ENCODE measurements at regions not wholly inside any gene's neighbourhood (a gene's known extent, or its start where the extent isn't known, plus 50 kb on each side); places are given as distances from the start of the nearest gene placed in this dataset.
"Not testable (repeated sequence)": the region's sequence is repeated elsewhere in the genome, so short reads cannot be mapped to it uniquely, and the experiment has no call there.

DNA sequence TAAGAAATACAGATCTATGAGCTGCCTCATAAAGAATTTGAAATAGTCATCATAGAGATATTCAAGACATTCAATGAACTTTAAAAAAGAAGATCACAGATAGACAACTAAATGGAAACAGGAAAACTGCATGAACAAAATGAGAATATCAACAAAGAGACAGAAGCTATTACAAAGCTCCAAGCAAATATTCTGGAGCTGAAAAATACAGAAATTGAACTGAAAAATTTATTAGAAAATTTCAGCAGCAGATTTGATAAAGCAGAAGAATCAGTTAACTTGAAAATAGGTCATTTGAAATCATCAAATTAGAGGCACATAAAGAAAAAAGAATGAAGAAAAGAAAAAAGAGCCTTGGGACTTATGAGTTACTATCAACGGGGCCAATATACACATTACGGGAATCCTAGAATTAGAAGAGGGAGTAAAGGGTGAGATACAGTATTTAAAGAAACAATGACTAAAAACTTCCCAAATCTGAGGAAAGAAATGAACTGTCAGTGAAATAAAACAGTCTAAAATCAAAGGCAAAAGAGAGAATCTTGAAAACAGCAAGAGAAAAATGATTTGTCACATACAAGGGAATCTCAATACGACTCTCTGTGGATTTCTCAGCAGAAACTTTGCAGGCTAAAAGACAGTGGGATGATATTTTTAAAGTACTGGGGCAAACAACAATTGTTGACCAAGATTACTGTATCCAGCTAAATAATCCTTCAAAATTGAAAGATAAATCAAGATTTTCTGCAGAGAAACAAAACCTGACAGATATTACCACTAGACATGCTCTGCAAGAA lies 641.6 kb downstream of the ANKRD50 start:
- no peak for DNase-seq (ENCODE audit: low spot score)
- Mint-ChIP-seq H3K27me3 (ENCODE audit: low read depth) (no peaks in the 10 kb centered on the region), H3K4me3 (no peak overlapping the region), H3K9me3 (peaks cover 63% of the 10 kb centered on the region), H3K4me1 (no peaks in the 10 kb centered on the region), H3K27ac (no peak overlapping the region), H3K36me3 (peaks cover 42% of the 10 kb centered on the region)
- ChIA-PET POLR2A (no interaction called here), CTCF (no interaction called here)
- ATAC-seq, result no peak
- TF ChIP-seq, protein P1, sequence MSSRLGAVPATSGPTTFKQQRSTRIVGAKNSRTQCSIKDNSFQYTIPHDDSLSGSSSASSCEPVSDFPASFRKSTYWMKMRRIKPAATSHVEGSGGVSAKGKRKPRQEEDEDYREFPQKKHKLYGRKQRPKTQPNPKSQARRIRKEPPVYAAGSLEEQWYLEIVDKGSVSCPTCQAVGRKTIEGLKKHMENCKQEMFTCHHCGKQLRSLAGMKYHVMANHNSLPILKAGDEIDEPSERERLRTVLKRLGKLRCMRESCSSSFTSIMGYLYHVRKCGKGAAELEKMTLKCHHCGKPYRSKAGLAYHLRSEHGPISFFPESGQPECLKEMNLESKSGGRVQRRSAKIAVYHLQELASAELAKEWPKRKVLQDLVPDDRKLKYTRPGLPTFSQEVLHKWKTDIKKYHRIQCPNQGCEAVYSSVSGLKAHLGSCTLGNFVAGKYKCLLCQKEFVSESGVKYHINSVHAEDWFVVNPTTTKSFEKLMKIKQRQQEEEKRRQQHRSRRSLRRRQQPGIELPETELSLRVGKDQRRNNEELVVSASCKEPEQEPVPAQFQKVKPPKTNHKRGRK (CRISPR knock-in tag; IDR thresholded peaks at IDR 0.05; ENCODE audit: borderline replicate concordance), result no peak
- TF ChIP-seq ZBTB21 (CRISPR knock-in tag; IDR thresholded peaks at IDR 0.05; ENCODE audit: borderline replicate concordance), result no peak
- TF ChIP-seq, protein P2, sequence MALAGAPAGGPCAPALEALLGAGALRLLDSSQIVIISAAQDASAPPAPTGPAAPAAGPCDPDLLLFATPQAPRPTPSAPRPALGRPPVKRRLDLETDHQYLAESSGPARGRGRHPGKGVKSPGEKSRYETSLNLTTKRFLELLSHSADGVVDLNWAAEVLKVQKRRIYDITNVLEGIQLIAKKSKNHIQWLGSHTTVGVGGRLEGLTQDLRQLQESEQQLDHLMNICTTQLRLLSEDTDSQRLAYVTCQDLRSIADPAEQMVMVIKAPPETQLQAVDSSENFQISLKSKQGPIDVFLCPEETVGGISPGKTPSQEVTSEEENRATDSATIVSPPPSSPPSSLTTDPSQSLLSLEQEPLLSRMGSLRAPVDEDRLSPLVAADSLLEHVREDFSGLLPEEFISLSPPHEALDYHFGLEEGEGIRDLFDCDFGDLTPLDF (CRISPR knock-in tag; IDR thresholded peaks at IDR 0.05), result no peak
- TF ChIP-seq, protein P3, sequence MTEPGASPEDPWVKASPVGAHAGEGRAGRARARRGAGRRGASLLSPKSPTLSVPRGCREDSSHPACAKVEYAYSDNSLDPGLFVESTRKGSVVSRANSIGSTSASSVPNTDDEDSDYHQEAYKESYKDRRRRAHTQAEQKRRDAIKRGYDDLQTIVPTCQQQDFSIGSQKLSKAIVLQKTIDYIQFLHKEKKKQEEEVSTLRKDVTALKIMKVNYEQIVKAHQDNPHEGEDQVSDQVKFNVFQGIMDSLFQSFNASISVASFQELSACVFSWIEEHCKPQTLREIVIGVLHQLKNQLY (CRISPR knock-in tag; IDR thresholded peaks at IDR 0.05), result no peak
- TF ChIP-seq GTF2I (CRISPR knock-in tag; conservative IDR thresholded peaks at IDR 0.05), result no peak
- TF ChIP-seq MYBL2 (CRISPR knock-in tag; IDR thresholded peaks at IDR 0.05), result no peak
- TF ChIP-seq RELA (CRISPR knock-in tag; IDR thresholded peaks at IDR 0.05; ENCODE audit: borderline replicate concordance), result no peak
- TF ChIP-seq NFE2L1 (CRISPR knock-in tag; IDR thresholded peaks at IDR 0.05), result no peak
- TF ChIP-seq CREB1 (CRISPR knock-in tag; IDR thresholded peaks at IDR 0.05), result no peak
- no peak for TF ChIP-seq RORB (CRISPR knock-in tag; IDR thresholded peaks at IDR 0.05)
- no peak for TF ChIP-seq GRHL2 (CRISPR knock-in tag; IDR thresholded peaks at IDR 0.05; ENCODE audit: insufficient replicate concordance, severe bottlenecking)
- no peak for TF ChIP-seq ZNF396 (CRISPR knock-in tag; IDR thresholded peaks at IDR 0.05; ENCODE audit: borderline replicate concordance)
- no peak for TF ChIP-seq CREM (CRISPR knock-in tag; IDR thresholded peaks at IDR 0.05)
- TF ChIP-seq ETV6 (CRISPR knock-in tag; IDR thresholded peaks at IDR 0.05), result no peak
- TF ChIP-seq, protein P4, sequence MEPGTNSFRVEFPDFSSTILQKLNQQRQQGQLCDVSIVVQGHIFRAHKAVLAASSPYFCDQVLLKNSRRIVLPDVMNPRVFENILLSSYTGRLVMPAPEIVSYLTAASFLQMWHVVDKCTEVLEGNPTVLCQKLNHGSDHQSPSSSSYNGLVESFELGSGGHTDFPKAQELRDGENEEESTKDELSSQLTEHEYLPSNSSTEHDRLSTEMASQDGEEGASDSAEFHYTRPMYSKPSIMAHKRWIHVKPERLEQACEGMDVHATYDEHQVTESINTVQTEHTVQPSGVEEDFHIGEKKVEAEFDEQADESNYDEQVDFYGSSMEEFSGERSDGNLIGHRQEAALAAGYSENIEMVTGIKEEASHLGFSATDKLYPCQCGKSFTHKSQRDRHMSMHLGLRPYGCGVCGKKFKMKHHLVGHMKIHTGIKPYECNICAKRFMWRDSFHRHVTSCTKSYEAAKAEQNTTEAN (CRISPR knock-in tag; IDR thresholded peaks at IDR 0.05), result no peak
- no peak for TF ChIP-seq ZNF219 (CRISPR knock-in tag; IDR thresholded peaks at IDR 0.05; ENCODE audit: borderline replicate concordance)
- no peak for TF ChIP-seq ZNF263 (CRISPR knock-in tag; IDR thresholded peaks at IDR 0.05; ENCODE audit: low read depth)
- no peak for TF ChIP-seq OVOL2 (CRISPR knock-in tag; IDR thresholded peaks at IDR 0.05; ENCODE audit: borderline replicate concordance)

DNA sequence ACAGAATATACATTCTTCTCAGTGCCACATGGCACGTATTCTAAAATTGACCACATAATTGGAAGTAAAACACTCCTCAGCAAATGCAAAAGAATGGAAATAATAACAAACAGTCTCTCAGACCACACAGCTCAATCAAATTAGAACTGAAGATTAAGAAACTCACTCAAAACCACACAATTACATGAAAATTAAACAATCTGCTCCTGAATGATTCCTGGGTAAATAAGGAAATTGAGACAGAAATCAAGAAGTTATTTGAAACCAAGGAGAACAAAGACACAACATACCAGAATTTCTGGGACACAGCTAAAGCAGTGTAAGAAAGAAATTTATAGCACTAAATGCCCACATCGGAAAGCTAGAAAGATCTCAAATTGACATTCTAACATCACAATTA lies 637.3 kb downstream of the ANKRD50 start:
- Mint-ChIP-seq H3K9me3 (peaks cover 62% of the 10 kb centered on the region), H3K36me3 (peaks cover 35% of the 10 kb centered on the region)
- POLR2A ChIA-PET; CTCF ChIA-PET; H3K4me1 Mint-ChIP-seq; H3K27me3 Mint-ChIP-seq (ENCODE audit: low read depth); H3K27ac Mint-ChIP-seq; ATAC-seq; H3K4me3 Mint-ChIP-seq; DNase-seq (ENCODE audit: low spot score): not testable (repeated sequence)

All from WTC11 (cell line).